Lower lobe of right lung (tissue), 2 donors: ENCODE measurements at regions not wholly inside any gene's neighbourhood (a gene's known extent, or its start where the extent isn't known, plus 50 kb on each side); places are given as distances from the start of the nearest gene placed in this dataset.

Experiments
- ATAC-seq, 2 donors: fragments of 200-7000 bp; cut with Tn5 transposase; one replicate each; pipeline ENCODE4 v1.9.1; 2020 to 2022; ENCODE audit warnings: mild to moderate bottlenecking in 2 of 2, moderate library complexity in 2 of 2
- DNase-seq: peaks from one replicate; pipeline ENCODE4 v3.0.0-alpha.2; 2020
- H3K27ac ChIP-seq: fragments of 200-600 bp; one replicate; pipeline ENCODE4 v1.8.0; 2022
- H3K27me3 ChIP-seq: fragments of 200-600 bp; one replicate; pipeline ENCODE4 v1.8.0; 2022; ENCODE audit warnings: low read depth
- H3K36me3 ChIP-seq: fragments of 200-600 bp; one replicate; pipeline ENCODE4 v1.8.0; 2022; ENCODE audit warnings: mild to moderate bottlenecking
- H3K4me1 ChIP-seq: fragments of 200-600 bp; one replicate; pipeline ENCODE4 v1.8.0; 2022
- H3K4me3 ChIP-seq: fragments of 200-600 bp; one replicate; pipeline ENCODE4 v1.8.0; 2022; ENCODE audit warnings: mild to moderate bottlenecking
- H3K9me3 ChIP-seq: fragments of 200-600 bp; one replicate; pipeline ENCODE4 v1.8.0; 2022
- CTCF ChIP-seq: fragments of 200-600 bp; IDR thresholded peaks from one replicate; pipeline ENCODE4 v1.8.0; 2022; ENCODE audit warnings: antibody characterized with exemption, mild to moderate bottlenecking
- intact Hi-C: fragments of 100-400 bp; cut with DNase I; formaldehyde crosslinking; loops from one replicate; pipeline ENCODE4 v1.11.0; 2022
- donor health status: DM: no; HTN: yes; CAD: no; lungs with severe emphysema.

GRCh38 chr15:25987638-25988037, 124.5 kb upstream of the ATP10A start:
- Histone ChIP-seq H3K36me3 (no peaks in the 10 kb centered on the region), H3K4me3 (no peak overlapping the region), H3K27me3 (no peaks in the 10 kb centered on the region), H3K27ac (no peak overlapping the region), H3K9me3 (no peaks in the 10 kb centered on the region), H3K4me1 (no peaks in the 10 kb centered on the region)
- TF ChIP-seq CTCF, result no peak
- DNase-seq (no peak), ATAC-seq (no peak)
- intact Hi-C loops, result no loop called here

- intact Hi-C loops, result no loop called here
- Histone ChIP-seq H3K4me3 (no peak overlapping the region), H3K27ac (no peak overlapping the region), H3K27me3 (no peaks in the 10 kb centered on the region), H3K36me3 (no peaks in the 10 kb centered on the region), H3K9me3 (no peaks in the 10 kb centered on the region), H3K4me1 (no peaks in the 10 kb centered on the region)
- DNase-seq (no peak), ATAC-seq (no peak)
- no peak for TF ChIP-seq CTCF
Observed at GRCh38 chr15:25985165-25985564, 122.0 kb upstream of the ATP10A start.

GRCh38 chr15:25982736-25983135, 119.6 kb upstream of the ATP10A start:
- intact Hi-C loops, result no loop called here
- ATAC-seq (no peak), DNase-seq (no peak)
- Histone ChIP-seq H3K27ac (no peak overlapping the region), H3K4me3 (no peak overlapping the region), H3K4me1 (no peaks in the 10 kb centered on the region), H3K9me3 (no peaks in the 10 kb centered on the region), H3K27me3 (no peaks in the 10 kb centered on the region), H3K36me3 (no peaks in the 10 kb centered on the region)
- no peak for TF ChIP-seq CTCF

GRCh38 chr15:25981114-25981513, 118.0 kb upstream of the ATP10A start:
- no peak overlapping the region for H3K4me3 ChIP-seq
- intact Hi-C loops, result no loop called here
- no peaks in the 10 kb centered on the region for H3K9me3 ChIP-seq
- no peaks in the 10 kb centered on the region for H3K27me3 ChIP-seq
- no peak for TF ChIP-seq CTCF
- ATAC-seq, result no peak
- no peak for DNase-seq
- no peaks in the 10 kb centered on the region for H3K4me1 ChIP-seq
- H3K27ac ChIP-seq, result no peak overlapping the region
- no peaks in the 10 kb centered on the region for H3K36me3 ChIP-seq

GRCh38 chr15:25972141-25972675, 109.1 kb upstream of the ATP10A start:
- intact Hi-C loops, result no loop called here
- no peak for TF ChIP-seq CTCF

GRCh38 chr15:25971053-25971452, 107.9 kb upstream of the ATP10A start:
- no peaks in the 10 kb centered on the region for H3K4me1 ChIP-seq
- ATAC-seq (no peak), DNase-seq (no peak)
- H3K27me3 ChIP-seq, result no peaks in the 10 kb centered on the region
- no peak for TF ChIP-seq CTCF
- H3K4me3 ChIP-seq, result no peak overlapping the region
- no peak overlapping the region for H3K27ac ChIP-seq
- H3K9me3 ChIP-seq, result no peaks in the 10 kb centered on the region
- intact Hi-C loops, result no loop called here
- no peaks in the 10 kb centered on the region for H3K36me3 ChIP-seq

More at GRCh38 chr15:25972141-25972675, 109.1 kb upstream of the ATP10A start:
- no peak overlapping the region for H3K27ac ChIP-seq
- ATAC-seq (no peak), DNase-seq (no peak)
- H3K27me3 ChIP-seq, result no peaks in the 10 kb centered on the region
- H3K4me3 ChIP-seq, result no peak overlapping the region
- H3K4me1 ChIP-seq, result no peaks in the 10 kb centered on the region
- no peaks in the 10 kb centered on the region for H3K9me3 ChIP-seq
- H3K36me3 ChIP-seq, result no peaks in the 10 kb centered on the region
